ENCODE measurements at regions not wholly inside any gene's neighbourhood (a gene's known extent, or its start where the extent isn't known, plus 50 kb on each side); places are given as distances from the start of the nearest gene placed in this dataset.

GRCh38 chr2:107001062-107001461 is 115.1 kb upstream of the ST6GAL2 start:
- DNase-seq (ENCODE audit: low read depth): no peak
- no peak overlapping the region for H3K4me3 ChIP-seq (ENCODE audit: control insufficient read depth, low read depth, low read length)
- no peak for TF ChIP-seq CTCF (IDR thresholded peaks at IDR 0.05; ENCODE audit: control insufficient read depth, insufficient read depth, low read depth, low read length, missing control alignments)

GRCh38 chr2:107001551-107001950 is 115.6 kb upstream of the ST6GAL2 start:
- H3K4me3 ChIP-seq (ENCODE audit: control insufficient read depth, low read depth, low read length): no peak overlapping the region
- DNase-seq (ENCODE audit: low read depth): no peak
- TF ChIP-seq CTCF (IDR thresholded peaks at IDR 0.05; ENCODE audit: control insufficient read depth, insufficient read depth, low read depth, low read length, missing control alignments): no peak

GRCh38 chr2:107001964-107002696 is 116.2 kb upstream of the ST6GAL2 start:
- H3K4me3 ChIP-seq (ENCODE audit: control insufficient read depth, low read depth, low read length): no peak overlapping the region
- DNase-seq (ENCODE audit: low read depth): peak; percentile 59
- no peak for TF ChIP-seq CTCF (IDR thresholded peaks at IDR 0.05; ENCODE audit: control insufficient read depth, insufficient read depth, low read depth, low read length, missing control alignments)

GRCh38 chr2:107002735-107003134 is 116.8 kb upstream of the ST6GAL2 start:
- H3K4me3 ChIP-seq (ENCODE audit: control insufficient read depth, low read depth, low read length): no peak overlapping the region
- no peak for DNase-seq (ENCODE audit: low read depth)
- TF ChIP-seq CTCF (IDR thresholded peaks at IDR 0.05; ENCODE audit: control insufficient read depth, insufficient read depth, low read depth, low read length, missing control alignments): no peak

GRCh38 chr2:107005853-107006252 is 119.9 kb upstream of the ST6GAL2 start:
- no peak for TF ChIP-seq CTCF (IDR thresholded peaks at IDR 0.05; ENCODE audit: control insufficient read depth, insufficient read depth, low read depth, low read length, missing control alignments)
- no peak overlapping the region for H3K4me3 ChIP-seq (ENCODE audit: control insufficient read depth, low read depth, low read length)
- no peak for DNase-seq (ENCODE audit: low read depth)

GRCh38 chr2:107006836-107007235 is 120.9 kb upstream of the ST6GAL2 start:
- H3K4me3 ChIP-seq (ENCODE audit: control insufficient read depth, low read depth, low read length): no peak overlapping the region
- DNase-seq (ENCODE audit: low read depth): no peak
- no peak for TF ChIP-seq CTCF (IDR thresholded peaks at IDR 0.05; ENCODE audit: control insufficient read depth, insufficient read depth, low read depth, low read length, missing control alignments)

All from AG09309 (cell line).